ENCODE measurements at regions not wholly inside any gene's neighbourhood (a gene's known extent, or its start where the extent isn't known, plus 50 kb on each side); places are given as distances from the start of the nearest gene placed in this dataset.

- TF ChIP-seq ZNF274 (IDR thresholded peaks at IDR 0.05; ENCODE audit: low read depth, low read length) (no peak), SUZ12 (IDR thresholded peaks at IDR 0.05; ENCODE audit: extremely low read depth, insufficient read depth, insufficient read length) (no peak)
Observed at GRCh38 chr13:68719815-68720214, 1387.8 kb upstream of the ATXN8OS start.
